ENCODE measurements at regions not wholly inside any gene's neighbourhood (a gene's known extent, or its start where the extent isn't known, plus 50 kb on each side); places are given as distances from the start of the nearest gene placed in this dataset.

- TF ChIP-seq CTCF (IDR thresholded peaks at IDR 0.05; ENCODE audit: low read length) (no peak), EZH2 (optimal IDR thresholded peaks at IDR 0.05; ENCODE audit: low read depth, low read length) (no peak), EZH2phosphoT487 (IDR thresholded peaks at IDR 0.05; ENCODE audit: low read length) (no peak)
Observed at GRCh38 chrX:129247642-129248041, 275.6 kb downstream of the SMARCA1 start.
